SK-N-SH (cell line): ENCODE measurements at regions not wholly inside any gene's neighbourhood (a gene's known extent, or its start where the extent isn't known, plus 50 kb on each side); places are given as distances from the start of the nearest gene placed in this dataset.

Experiments used
- CTCF ChIA-PET: fragments of 300-600, 350-600 bp; formaldehyde crosslinking; extraction: SDS; loops from one replicate; lab custom pipeline; 2021; lab: Yijun Ruan, JAX
- POLR2A ChIA-PET: fragments of 350-600 bp; sonication (Branson Sonifier 250); formaldehyde crosslinking; extraction: SDS; loops from one replicate; lab custom pipeline; 2020; ENCODE audit warnings: antibody characterized with exemption, inconsistent platforms; lab: Yijun Ruan, JAX
- DNase-seq: peaks from one replicate; pipeline ENCODE4 v3.0.0; 2012
- H2AFZ ChIP-seq: fragments of 200-600 bp; sonication (generic); 2 replicates; pipeline ENCODE4 v1.8.1; 2016; ENCODE audit warnings: antibody characterized with exemption, mild to moderate bottlenecking, low read depth
- H3F3A ChIP-seq: fragments of 200-600 bp; sonication (generic); replicated peaks from 2 replicates; pipeline ENCODE3; 2016; ENCODE audit warnings: antibody characterized with exemption, mild to moderate bottlenecking; ENCODE audit not compliant: insufficient read depth
- H3K27ac ChIP-seq, 2 experiments: fragments of 200-500 bp in 1 of 2; fragments of 200-600 bp in 1 of 2; sonication (Bioruptor generic) in 1 of 2; sonication (generic), shearing (Covaris generic) in 1 of 2; 2 replicates each; pipeline versions ENCODE4 v1.5.1 to v1.6.1; 2014 to 2016; ENCODE audit warnings: low read depth in 2 of 2, inconsistent platforms in 1 of 2, low read length in 1 of 2, mild to moderate bottlenecking in 1 of 2, mixed read lengths in 1 of 2
- H3K27me3 ChIP-seq: fragments of 200-600 bp; sonication (generic), shearing (Covaris generic); 2 replicates; pipeline ENCODE4 v1.6.1; 2016; ENCODE audit warnings: mixed run types; ENCODE audit not compliant: insufficient read depth
- H3K36me3 ChIP-seq, 2 experiments: fragments of 200-500 bp in 1 of 2; fragments of 200-600 bp in 1 of 2; sonication (Bioruptor generic) in 1 of 2; sonication (generic) in 1 of 2; replicated peaks in 1 of 2; 2 replicates each; pipeline versions ENCODE3 to v1.5.1; 2014 to 2016; ENCODE audit warnings: low read length in 1 of 2, mild to moderate bottlenecking in 1 of 2; ENCODE audit not compliant: insufficient read depth in 2 of 2, control insufficient read depth in 1 of 2
- H3K4me1 ChIP-seq, 2 experiments: fragments of 200-500 bp in 1 of 2; fragments of 200-600 bp in 1 of 2; sonication (Bioruptor generic) in 1 of 2; sonication (generic), shearing (Covaris generic) in 1 of 2; 2 replicates each; pipeline versions ENCODE4 v1.5.1 to v1.6.1; 2014 to 2016; ENCODE audit warnings: low read depth in 1 of 2, low read length in 1 of 2, mixed run types in 1 of 2; ENCODE audit not compliant: insufficient read depth in 2 of 2, control insufficient read depth in 1 of 2
- H3K4me2 ChIP-seq: fragments of 200-600 bp; sonication (generic), shearing (Covaris generic); 2 replicates; pipeline ENCODE4 v1.6.1; 2017; ENCODE audit warnings: mixed run types
- H3K4me3 ChIP-seq, 2 experiments: fragments of 200-500 bp in 1 of 2; fragments of 200-600 bp in 1 of 2; sonication (Bioruptor generic) in 1 of 2; sonication (generic), shearing (Covaris generic) in 1 of 2; 2 replicates each; pipeline versions ENCODE4 v1.5.1 to v1.8.1; 2014 to 2016; ENCODE audit warnings: low read depth in 2 of 2, inconsistent platforms in 1 of 2, low read length in 1 of 2, mild to moderate bottlenecking in 1 of 2, mixed read lengths in 1 of 2, moderate library complexity in 1 of 2
- H3K79me2 ChIP-seq: fragments of 200-600 bp; sonication (generic); 2 replicates; pipeline ENCODE4 v1.8.1; 2017; ENCODE audit warnings: mild to moderate bottlenecking; ENCODE audit not compliant: insufficient read depth
- H3K9ac ChIP-seq: fragments of 200-600 bp; sonication (generic); 2 replicates; pipeline ENCODE4 v1.6.1; 2017; ENCODE audit warnings: mixed run types
- H3K9me2 ChIP-seq: fragments of 200-600 bp; sonication (generic); 2 replicates; pipeline ENCODE4 v1.6.1; 2017; ENCODE audit warnings: mixed run types
- H3K9me3 ChIP-seq: fragments of 200-600 bp; sonication (generic); 2 replicates; pipeline ENCODE4 v1.6.1; 2017; ENCODE audit warnings: mixed run types, mild to moderate bottlenecking, moderate library complexity
- H4K20me1 ChIP-seq: fragments of 200-600 bp; sonication (generic); 2 replicates; pipeline ENCODE4 v1.6.1; 2017; ENCODE audit warnings: mild to moderate bottlenecking, mixed run types; ENCODE audit not compliant: insufficient read depth
- CHD2 ChIP-seq: fragments of 150-350 bp; IDR thresholded peaks from 2 replicates; pipeline ENCODE4 v1.6.1; 2018; ENCODE audit warnings: low read length; ENCODE audit not compliant: partially characterized antibody
- ELF1 ChIP-seq: IDR thresholded peaks from 2 replicates; pipeline ENCODE4 v1.4.0; 2012
- EZH2phosphoT487 ChIP-seq: fragments of 200-600 bp; sonication (generic); IDR thresholded peaks from 2 replicates; pipeline ENCODE4 v1.6.1; 2017; ENCODE audit warnings: low read depth, mixed run types, mild to moderate bottlenecking, antibody characterized with exemption, moderate library complexity, borderline replicate concordance
- FOSL2 ChIP-seq: IDR thresholded peaks from 2 replicates; pipeline ENCODE4 v1.4.0; 2012; ENCODE audit warnings: low read depth, mild to moderate bottlenecking, moderate library complexity, borderline replicate concordance
- FOXJ3 ChIP-seq: sonication (generic); formaldehyde crosslinking; IDR thresholded peaks from 2 replicates; pipeline ENCODE4 v1.5.1; 2020; ENCODE audit warnings: mild to moderate bottlenecking, missing genetic modification reagents
- FOXM1 ChIP-seq: IDR thresholded peaks from 2 replicates; pipeline ENCODE4 v1.4.0; 2012; ENCODE audit warnings: low read depth, mild to moderate bottlenecking
- GABPA ChIP-seq: IDR thresholded peaks from 2 replicates; pipeline ENCODE4 v1.4.0; 2012; ENCODE audit warnings: low read depth, mild to moderate bottlenecking
- MEF2A ChIP-seq: IDR thresholded peaks from 2 replicates; pipeline ENCODE4 v1.4.0; 2012; ENCODE audit warnings: low read depth, borderline replicate concordance
- MXI1 ChIP-seq: IDR thresholded peaks from 2 replicates; pipeline ENCODE4 v1.6.1; 2012; ENCODE audit warnings: mild to moderate bottlenecking, low read depth, low read length, improper control_type of control experiment
- NFIC ChIP-seq: IDR thresholded peaks from 2 replicates; pipeline ENCODE4 v1.4.0; 2012; ENCODE audit warnings: borderline replicate concordance
- NRF1 ChIP-seq: IDR thresholded peaks from 2 replicates; pipeline ENCODE4 v1.6.1; 2012; ENCODE audit warnings: low read depth, mild to moderate bottlenecking, low read length
- POLR2AphosphoS5 ChIP-seq: IDR thresholded peaks from 2 replicates; pipeline ENCODE4 v1.6.1; 2012; ENCODE audit warnings: low read depth, low read length
- SIN3A ChIP-seq: IDR thresholded peaks from 2 replicates; pipeline ENCODE4 v1.6.1; 2012; ENCODE audit warnings: low read depth, mild to moderate bottlenecking, low read length, moderate library complexity, borderline replicate concordance
- SMC3 ChIP-seq: IDR thresholded peaks from 2 replicates; pipeline ENCODE4 v1.6.1; 2012; ENCODE audit warnings: low read depth, low read length, improper control_type of control experiment
- TEAD4 ChIP-seq: IDR thresholded peaks from 2 replicates; pipeline ENCODE4 v1.4.0; 2012; ENCODE audit warnings: mild to moderate bottlenecking, borderline replicate concordance; ENCODE audit not compliant: insufficient read depth
- whole genome bisulfite sequencing: methylation state at CpG from one replicate; pipeline ENCODE4 v1.1.6; 2017; ENCODE audit warnings: low lambda C conversion rate; 5-methylcytosine and 5-hydroxymethylcytosine counted together
- TF ChIP-seq, protein P1 (sequence below): IDR thresholded peaks from 2 replicates; pipeline ENCODE4; 2012
- TF ChIP-seq, protein P2 (sequence below): IDR thresholded peaks from 2 replicates; pipeline ENCODE4 v1.6.1; 2012; ENCODE audit warnings: mild to moderate bottlenecking, low read depth, low read length, moderate library complexity
- TF ChIP-seq, protein P3 (sequence below): fragments of 150-350 bp; IDR thresholded peaks from 2 replicates; pipeline ENCODE4 v1.6.1; 2017; ENCODE audit warnings: antibody characterized with exemption, low read length, low read depth, borderline replicate concordance
- TF ChIP-seq, protein P4 (sequence below): IDR thresholded peaks from 2 replicates; pipeline ENCODE4 v1.4.0; 2012; ENCODE audit warnings: low read depth
- TF ChIP-seq, protein P5 (sequence below): fragments of 150-350 bp; IDR thresholded peaks from 2 replicates; pipeline ENCODE4 v1.6.1; 2016; ENCODE audit warnings: mild to moderate bottlenecking, low read depth, low read length

DNA sequence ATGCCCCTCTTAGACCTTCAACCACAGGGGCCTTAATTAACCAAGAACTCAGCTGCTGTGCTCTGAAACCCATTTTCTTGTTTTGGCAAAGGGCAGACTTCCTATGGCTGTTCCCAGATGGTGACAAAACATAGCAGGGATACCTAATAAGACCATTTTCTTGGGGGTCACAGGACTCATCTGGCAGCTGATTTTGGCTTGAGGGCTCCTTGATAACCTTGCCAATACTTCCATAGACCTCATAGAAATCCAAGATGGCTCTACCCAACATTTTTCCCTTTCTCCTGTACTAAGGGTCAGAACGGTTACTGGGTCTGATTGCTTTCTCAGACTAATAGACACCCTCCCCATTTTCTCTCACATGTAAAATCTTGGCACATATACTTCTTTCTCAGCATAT, 757.7 kb upstream of the SEMA6A start:
- Histone ChIP-seq H3K9me2 (no peaks in the 10 kb centered on the region), H3F3A (no peaks in the 10 kb centered on the region), H3K9me3 (no peaks in the 10 kb centered on the region), H3K4me2 (no peak overlapping the region), H3K27me3 (no peaks in the 10 kb centered on the region), H3K9ac (no peak overlapping the region), H3K4me1 (no peaks in the 10 kb centered on the region), H3K4me3 (no peak overlapping the region), H3K36me3 (no peaks in the 10 kb centered on the region), H3K79me2 (no peaks in the 10 kb centered on the region), H2AFZ (no peak overlapping the region), H4K20me1 (no peaks in the 10 kb centered on the region), H3K27ac (no peak overlapping the region)
- no peak for DNase-seq
- POLR2A ChIA-PET: no interaction called here
- CTCF ChIA-PET: interaction anchor here (1.1 kb wide), 1 partner anchor 24 kb away, joined by 3 read pairs; no protein-coding TSS in a partner anchor
- no peak for TF ChIP-seq FOXJ3 (CRISPR knock-in tag)
- TF ChIP-seq, protein P1, sequence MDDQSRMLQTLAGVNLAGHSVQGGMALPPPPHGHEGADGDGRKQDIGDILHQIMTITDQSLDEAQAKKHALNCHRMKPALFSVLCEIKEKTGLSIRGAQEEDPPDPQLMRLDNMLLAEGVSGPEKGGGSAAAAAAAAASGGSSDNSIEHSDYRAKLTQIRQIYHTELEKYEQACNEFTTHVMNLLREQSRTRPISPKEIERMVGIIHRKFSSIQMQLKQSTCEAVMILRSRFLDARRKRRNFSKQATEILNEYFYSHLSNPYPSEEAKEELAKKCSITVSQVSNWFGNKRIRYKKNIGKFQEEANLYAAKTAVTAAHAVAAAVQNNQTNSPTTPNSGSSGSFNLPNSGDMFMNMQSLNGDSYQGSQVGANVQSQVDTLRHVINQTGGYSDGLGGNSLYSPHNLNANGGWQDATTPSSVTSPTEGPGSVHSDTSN: no peak
- TF ChIP-seq, protein P2, sequence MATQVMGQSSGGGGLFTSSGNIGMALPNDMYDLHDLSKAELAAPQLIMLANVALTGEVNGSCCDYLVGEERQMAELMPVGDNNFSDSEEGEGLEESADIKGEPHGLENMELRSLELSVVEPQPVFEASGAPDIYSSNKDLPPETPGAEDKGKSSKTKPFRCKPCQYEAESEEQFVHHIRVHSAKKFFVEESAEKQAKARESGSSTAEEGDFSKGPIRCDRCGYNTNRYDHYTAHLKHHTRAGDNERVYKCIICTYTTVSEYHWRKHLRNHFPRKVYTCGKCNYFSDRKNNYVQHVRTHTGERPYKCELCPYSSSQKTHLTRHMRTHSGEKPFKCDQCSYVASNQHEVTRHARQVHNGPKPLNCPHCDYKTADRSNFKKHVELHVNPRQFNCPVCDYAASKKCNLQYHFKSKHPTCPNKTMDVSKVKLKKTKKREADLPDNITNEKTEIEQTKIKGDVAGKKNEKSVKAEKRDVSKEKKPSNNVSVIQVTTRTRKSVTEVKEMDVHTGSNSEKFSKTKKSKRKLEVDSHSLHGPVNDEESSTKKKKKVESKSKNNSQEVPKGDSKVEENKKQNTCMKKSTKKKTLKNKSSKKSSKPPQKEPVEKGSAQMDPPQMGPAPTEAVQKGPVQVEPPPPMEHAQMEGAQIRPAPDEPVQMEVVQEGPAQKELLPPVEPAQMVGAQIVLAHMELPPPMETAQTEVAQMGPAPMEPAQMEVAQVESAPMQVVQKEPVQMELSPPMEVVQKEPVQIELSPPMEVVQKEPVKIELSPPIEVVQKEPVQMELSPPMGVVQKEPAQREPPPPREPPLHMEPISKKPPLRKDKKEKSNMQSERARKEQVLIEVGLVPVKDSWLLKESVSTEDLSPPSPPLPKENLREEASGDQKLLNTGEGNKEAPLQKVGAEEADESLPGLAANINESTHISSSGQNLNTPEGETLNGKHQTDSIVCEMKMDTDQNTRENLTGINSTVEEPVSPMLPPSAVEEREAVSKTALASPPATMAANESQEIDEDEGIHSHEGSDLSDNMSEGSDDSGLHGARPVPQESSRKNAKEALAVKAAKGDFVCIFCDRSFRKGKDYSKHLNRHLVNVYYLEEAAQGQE: no peak
- no peak for TF ChIP-seq NRF1
- no peak for TF ChIP-seq GABPA
- TF ChIP-seq POLR2AphosphoS5: no peak
- TF ChIP-seq SMC3: no peak
- no peak for TF ChIP-seq MXI1
- no peak for TF ChIP-seq TEAD4
- no peak for TF ChIP-seq MEF2A
- no peak for TF ChIP-seq EZH2phosphoT487
- TF ChIP-seq SIN3A: no peak
- TF ChIP-seq, protein P3, sequence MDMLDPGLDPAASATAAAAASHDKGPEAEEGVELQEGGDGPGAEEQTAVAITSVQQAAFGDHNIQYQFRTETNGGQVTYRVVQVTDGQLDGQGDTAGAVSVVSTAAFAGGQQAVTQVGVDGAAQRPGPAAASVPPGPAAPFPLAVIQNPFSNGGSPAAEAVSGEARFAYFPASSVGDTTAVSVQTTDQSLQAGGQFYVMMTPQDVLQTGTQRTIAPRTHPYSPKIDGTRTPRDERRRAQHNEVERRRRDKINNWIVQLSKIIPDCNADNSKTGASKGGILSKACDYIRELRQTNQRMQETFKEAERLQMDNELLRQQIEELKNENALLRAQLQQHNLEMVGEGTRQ: no peak
- TF ChIP-seq, protein P4, sequence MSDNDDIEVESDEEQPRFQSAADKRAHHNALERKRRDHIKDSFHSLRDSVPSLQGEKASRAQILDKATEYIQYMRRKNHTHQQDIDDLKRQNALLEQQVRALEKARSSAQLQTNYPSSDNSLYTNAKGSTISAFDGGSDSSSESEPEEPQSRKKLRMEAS: no peak
- no peak for TF ChIP-seq FOSL2
- TF ChIP-seq FOXM1: no peak
- no peak for TF ChIP-seq ELF1
- TF ChIP-seq, protein P5, sequence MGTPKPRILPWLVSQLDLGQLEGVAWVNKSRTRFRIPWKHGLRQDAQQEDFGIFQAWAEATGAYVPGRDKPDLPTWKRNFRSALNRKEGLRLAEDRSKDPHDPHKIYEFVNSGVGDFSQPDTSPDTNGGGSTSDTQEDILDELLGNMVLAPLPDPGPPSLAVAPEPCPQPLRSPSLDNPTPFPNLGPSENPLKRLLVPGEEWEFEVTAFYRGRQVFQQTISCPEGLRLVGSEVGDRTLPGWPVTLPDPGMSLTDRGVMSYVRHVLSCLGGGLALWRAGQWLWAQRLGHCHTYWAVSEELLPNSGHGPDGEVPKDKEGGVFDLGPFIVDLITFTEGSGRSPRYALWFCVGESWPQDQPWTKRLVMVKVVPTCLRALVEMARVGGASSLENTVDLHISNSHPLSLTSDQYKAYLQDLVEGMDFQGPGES: no peak
- no peak for TF ChIP-seq CHD2
- no peak for TF ChIP-seq NFIC
- WGBS: 29% methylated on average over 1 of the region's 1 CpG
